ENCODE measurements at regions not wholly inside any gene's neighbourhood (a gene's known extent, or its start where the extent isn't known, plus 50 kb on each side); places are given as distances from the start of the nearest gene placed in this dataset.
"Not testable (repeated sequence)": the region's sequence is repeated elsewhere in the genome, so short reads cannot be mapped to it uniquely, and the experiment has no call there.

DNA sequence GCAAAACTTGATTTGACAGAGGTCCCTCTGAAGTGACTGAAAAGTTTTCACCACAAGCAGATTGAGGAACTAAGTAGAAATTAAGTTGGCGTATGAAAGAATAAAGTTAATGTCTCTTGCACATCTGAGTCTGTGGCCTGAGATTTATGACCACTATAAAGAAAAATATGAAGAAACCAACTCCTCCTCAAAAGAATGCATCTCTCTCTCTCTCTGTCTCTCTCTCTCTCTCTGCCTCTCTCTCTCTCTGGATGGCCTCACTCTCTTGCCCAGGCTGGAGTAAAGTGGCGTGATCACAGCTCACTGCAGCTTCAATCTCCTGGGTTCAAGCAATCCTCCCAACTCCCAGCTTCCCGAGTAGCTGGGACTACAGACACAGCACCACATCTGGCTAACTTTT, 55.2 kb downstream of the RPL22L1 start:
- DNase-seq, result no peak

DNA sequence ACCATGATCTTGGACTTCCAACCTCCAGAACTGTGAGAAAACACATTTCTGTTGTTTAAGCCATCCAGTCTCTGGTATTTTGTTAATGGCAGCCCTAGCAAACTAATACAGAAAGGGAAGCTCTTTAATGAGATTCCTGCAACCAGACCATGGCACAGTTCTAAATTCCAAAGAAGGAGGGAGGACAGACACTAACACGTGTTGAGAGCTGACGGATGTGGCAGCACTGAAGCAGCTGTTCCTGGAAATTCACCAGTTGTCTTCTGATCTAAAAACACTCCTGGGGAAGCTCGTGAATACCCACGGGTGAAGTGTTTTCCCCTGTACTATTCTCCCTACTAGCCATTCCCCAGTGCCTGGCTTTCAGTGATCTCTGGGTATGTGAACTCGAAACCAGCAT, 56.7 kb downstream of the RPL22L1 start:
- no peak for DNase-seq

DNA sequence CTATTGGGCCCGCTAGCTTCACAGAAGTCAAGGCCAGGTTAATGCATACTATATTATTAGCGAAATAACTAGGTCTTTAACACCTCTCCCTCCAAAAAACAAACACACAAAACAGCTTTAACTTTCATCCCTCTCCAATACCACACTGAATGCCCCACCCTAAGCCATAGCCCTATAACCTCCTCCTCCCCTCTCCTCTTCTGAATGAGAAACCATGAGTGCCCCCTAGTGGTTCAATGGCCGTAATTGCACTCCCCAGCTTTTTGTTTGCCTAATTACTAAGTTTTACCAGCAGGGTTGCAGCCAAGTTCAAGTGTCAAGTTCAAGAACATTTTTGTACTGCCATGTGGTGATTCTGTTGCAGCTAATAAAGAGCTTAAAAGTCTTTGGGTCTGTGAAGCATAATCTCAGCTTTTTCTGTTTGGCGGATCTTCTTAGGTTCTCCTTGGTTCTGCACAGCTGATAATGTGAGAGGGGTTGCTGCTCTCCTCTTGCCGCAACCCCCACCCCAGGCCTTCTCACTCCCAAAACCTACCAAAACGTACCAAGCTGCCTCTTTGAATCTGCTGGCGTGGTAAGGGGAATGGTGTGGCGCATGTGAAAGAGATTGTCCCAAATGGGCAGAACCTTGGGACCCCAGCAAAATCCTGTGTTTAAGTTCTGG, 57.9 kb downstream of the RPL22L1 start:
- DNase-seq, result peak; percentile 64

DNA sequence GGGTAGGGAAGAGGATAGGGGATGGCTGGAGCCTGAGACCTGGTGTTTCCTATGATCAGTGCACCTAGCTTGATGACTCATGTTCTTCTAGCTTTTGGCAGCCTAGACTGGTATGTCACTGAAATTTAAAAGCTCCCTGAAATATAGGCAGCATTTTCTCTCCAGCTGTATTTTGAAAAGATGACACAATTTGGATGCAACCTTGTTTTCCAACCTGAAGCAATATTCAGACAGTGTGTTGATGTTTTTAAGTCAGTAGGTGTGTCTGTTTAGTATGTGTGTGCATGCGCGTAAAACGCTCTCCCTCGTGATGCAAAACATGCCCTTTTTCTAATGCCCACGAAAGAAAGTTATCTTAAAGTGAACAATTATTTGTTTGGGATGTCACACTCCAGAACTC, 58.5 kb downstream of the RPL22L1 start:
- no peak for DNase-seq

DNA sequence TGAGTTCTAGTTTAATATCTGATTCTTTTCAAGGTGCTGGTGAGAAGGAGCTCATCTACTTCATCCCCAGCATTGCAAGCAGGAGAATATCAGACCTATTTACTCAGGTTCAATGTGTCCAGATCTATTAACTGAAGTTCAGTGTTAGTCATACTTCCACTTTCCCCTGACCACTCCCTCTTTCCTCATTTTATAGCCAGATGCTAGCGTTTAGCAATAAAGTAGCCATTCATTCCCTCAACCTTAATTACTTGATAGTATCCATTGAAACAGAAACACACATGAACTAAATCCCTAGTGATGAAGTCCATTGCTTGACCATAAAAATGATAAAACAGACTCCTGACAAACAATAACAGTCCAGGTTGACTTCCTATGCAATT, 60.0 kb downstream of the RPL22L1 start:
- DNase-seq, result no peak

DNA sequence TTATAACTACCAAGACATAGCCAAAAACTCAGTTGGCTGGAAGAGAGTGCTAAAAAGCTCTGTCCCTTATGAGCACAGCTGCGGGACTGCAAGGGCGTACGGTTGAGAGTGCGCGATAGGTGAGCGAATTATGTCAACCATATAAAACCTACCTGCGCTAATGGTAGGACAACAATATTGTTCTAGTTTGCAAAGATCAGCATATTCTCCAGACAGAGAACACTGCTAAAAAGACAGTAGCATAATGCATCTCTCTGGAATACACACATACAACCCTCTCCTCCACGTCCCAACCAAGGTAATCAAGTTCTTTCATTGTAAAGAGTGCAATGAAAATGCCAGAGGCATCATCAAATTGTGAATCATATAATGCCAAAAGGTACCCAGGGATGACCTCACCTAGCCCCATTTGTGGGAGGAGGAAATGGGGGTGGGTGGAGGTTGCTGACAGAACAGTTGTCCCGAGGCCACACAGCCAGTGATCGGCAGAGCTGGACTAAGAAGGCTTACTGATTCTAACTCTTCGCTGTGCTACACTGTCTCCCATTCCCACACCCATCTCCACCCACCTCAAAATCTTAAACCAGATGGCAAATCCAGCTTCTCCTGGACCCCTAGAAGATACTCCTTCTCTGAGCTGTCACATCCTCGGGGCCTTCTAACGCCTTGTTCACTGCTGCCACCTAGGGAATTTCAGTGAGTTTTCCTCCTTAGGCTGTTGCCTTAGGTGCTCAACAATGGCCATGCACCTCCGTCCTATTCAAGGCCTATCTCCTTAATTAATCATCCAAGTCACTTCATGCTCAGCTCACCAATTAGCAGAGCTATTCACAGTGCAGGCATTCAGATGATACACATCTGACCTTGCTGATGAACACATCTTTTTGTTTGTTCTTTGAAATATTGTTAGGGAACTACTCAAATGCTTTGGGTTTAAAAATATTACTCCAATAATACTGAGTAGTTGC, 60.7 kb downstream of the RPL22L1 start:
- DNase-seq, result peak; percentile 65

DNA sequence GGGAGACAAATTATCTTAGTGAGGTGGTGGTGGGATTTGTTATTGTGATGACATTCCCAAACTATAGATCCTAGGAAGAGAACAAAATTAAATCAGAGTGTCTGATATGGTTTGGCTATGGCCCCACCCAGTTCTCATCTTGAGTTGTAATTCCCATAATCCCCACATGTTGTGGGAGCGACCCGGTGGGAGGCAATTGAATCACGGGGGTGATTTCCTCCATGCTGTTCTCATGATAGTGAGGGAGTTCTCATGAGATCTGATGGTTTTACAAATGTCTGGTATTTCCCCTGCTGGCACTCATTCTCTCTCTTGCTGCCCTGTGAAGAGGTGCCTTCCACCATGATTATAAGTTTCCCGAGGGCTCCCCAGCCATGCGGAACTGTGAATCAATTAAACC, 62.0 kb downstream of the RPL22L1 start:
- no peak for DNase-seq

DNA sequence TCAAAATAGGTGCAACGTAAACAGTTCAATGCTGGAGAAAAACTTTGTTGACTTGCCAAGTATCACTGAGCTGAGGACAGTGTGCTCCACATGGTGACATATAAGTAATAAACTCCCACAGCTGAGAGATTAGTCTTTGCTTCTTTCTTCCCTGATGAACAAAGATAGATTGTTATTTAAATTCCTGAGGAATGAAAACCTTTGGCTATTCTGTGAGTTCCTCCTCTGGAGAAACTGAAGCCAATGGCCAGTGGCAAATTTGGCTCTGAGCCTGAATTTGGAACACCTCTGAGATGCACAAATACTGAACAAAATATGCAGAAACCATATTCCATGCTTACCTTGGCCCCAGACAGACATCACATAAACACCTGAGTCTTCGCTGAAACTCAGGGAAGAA, 63.3 kb downstream of the RPL22L1 start:
- no peak for DNase-seq

DNA sequence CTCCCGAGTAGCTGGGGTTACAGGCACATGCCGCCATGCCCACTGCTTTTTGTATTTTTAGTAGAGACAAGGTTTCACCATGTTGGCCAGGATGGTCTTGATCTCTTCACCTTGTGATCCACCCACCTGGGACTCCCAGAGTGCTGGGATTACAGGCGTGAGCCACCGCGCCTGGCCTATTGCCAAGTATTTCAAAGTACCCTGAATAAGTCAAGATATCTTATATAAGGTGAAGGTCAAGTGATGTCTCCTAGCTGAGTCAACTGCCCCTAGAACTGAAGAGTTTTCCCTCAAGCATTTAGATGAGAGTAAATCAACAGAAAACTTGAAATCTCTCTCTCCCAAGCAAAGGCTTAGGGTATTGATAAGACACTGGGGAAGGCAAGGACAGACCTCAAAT, 63.9 kb downstream of the RPL22L1 start:
- DNase-seq, result no peak

DNA sequence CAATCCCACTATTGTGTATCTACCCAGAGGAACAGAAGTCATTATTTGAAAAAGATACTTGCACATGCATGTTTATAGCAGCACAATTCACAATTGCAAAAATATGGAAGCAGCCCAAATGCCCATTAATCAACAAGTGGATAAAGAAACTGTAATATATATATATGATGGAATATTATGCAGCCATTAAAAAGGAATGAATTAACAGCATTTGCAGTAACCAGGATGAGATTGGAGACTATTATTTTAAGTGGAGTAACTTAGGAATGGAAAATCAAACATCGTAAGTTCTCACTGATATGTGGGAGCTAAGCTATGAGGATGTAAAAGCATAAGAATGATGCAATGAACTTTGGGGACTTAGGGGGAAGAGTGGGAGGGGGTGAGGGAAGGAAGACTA, 64.7 kb downstream of the RPL22L1 start:
- not testable (repeated sequence) for DNase-seq

DNA sequence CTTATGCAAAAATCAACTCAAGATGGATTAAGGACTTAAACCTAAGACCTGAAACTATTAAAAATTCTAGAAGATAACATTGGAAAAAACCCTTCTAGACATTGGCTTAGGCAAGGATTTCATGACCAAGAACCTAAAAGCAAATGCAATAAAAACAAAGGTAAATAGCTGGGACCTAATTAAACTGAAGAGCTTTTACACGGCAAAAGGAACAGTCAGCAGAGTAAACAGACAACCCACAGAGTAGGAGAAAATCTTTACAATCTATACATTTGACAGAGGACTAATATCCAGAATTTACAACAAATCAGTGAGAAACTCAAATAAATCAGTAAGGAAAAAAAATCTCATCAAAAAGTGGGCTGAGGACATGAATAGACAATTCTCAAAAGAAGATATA, 65.4 kb downstream of the RPL22L1 start:
- DNase-seq, result not testable (repeated sequence)

DNA sequence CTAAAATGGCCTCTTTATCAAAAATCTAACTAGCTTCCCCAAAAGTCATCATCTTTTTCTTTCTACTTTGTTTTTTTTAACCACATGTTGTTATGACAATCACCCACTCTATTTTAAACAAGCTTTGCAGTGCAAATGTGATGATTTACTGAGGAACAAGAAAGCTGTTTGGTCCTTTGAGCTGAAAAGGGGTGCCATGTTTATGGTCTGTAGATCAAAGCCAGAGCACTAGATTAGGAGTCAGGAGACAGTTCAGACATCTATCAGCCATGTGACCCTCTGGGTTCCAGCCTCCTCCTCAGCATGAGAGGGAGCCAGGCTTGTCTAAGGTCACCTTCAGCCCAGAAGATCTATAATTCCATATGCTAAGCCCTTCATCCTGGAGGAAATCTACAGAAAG, 65.9 kb downstream of the RPL22L1 start:
- no peak for DNase-seq

DNA sequence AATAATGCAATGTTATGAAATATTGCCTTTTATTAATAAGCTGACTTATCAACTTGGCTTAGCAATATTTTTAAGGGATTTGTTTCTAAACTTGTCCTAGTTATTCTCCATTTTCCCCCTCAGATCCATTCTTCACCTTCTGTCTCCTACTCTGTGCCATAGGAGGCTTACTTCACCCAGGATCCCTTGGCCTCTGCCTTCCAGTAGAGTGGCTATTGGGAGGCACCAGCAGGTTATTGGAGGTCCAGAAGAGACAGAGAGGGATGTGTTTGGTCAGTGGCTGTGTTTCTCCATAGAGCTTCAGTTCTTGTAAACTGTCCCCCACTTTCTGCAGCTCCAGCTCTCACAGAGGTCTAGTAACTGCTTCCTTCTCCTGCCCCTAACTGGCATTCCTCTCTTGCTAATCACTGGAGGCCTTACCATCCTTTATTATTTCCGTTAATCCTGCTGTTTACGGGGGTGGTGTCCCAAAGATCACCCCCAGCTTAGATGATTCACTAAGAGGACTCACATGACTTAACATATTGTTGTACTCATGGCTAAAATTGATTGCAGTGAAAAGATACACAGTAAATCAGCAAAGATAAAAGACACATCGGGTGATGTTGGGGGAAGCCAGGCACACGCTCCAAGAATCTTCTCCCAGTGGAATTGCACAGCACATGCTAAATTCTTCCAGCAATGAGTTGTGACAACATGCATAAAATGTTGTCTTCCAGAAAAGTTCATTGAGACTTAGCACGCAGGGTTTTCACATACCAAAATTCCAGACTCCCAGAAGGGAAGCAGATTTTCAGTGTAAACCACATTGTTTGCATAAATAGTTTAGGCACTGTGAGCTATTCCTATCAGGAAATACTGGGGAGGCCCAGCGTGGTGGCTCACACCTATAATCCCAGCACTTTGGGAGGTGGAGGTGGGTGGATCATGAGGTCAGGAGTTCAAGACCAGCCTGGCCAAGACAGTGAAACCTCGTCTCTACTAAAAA, 67.5 kb downstream of the RPL22L1 start:
- no peak for DNase-seq

DNA sequence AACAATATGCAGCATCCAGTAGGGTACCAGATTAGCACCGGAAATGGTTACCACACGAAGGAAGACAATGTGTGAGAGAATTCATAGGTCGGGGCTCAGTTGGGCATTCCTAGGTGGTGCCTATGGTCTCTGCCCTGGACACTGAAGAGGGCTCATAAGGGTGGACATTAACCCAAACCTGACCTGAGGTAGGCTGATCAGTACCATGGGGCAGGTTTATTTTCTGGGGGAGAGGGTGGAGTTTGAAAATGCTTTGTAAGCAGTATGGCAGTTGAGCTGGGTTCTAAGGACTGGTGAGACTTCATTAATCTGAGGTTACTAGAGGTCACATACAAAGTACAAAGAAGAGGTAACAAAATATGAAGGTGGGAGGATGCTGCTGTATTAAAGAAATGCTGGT, 68.4 kb downstream of the RPL22L1 start:
- DNase-seq, result no peak

DNA sequence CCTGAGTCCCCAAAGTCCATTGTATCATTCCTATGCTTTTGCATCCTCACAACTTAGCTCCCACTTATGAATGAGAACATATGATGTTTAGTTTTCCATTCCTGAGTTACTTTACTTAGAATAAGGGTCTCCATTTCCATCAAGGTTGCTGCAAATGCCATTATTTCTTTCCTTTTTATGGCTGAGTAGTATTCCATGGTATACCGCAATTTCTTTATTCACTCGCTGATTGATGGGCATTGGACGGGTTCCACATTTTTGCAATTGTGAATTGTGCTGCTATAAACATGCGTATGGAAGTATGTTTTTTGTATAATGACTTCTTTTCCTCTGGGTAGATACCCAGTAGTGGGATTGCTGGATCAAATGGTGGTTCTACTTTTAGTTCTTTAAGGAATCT, 69.7 kb downstream of the RPL22L1 start:
- DNase-seq, result not testable (repeated sequence)

DNA sequence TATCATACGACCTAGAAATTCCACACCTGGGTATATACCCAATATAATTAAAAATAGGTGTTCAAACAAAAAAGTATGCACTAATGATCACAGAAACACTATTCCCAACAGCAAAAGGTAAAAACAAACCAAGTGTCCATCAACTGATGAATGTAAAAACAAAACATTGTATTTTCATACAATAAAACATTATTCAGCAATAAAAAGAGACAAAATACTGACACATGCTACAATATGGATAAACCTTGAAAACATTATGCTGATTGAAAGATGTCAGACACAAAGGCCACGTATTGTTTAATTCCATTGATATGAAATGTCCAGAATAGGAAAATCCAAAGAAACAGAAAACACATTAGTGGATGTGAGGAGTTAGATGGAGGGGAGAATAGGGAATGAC, 71.0 kb downstream of the RPL22L1 start:
- DNase-seq, result no peak

DNA sequence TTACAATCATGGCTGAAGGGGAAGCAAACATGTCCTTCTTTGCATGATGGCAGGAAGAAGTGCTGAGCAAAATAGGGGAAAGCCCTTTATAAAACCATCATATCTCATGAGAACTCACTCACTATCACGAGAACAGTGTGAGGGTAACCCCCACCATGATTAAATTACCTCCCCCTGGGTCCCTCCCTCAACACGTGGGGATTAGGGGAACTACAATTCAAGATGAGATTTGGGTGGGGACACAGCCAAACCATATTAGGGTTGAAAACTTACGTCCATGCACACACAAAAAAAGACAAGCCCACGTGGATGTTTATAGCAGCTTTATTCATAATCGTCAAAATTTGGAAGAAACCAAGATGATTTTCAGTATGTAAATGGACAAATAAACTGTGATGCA, 72.3 kb downstream of the RPL22L1 start:
- no peak for DNase-seq

DNA sequence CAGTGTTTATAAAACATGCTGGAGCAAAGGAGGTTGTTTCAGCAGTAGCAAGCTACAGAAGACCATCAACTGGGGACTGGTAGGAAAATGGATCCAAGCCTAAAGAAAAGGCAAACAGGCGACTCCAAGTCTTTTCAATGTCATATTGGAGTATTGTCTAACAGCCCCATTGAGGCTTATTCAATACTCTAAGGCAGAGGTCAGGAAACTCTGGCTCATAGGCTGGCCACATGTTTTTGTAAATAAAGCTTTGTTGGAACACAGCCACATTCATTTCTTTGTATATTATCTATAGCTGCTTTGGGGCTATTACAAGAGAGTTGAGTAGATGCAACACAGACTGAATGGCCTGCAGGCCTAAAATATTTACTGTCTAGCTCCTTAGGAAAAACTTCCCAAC, 77.5 kb downstream of the RPL22L1 start:
- DNase-seq, result no peak

DNA sequence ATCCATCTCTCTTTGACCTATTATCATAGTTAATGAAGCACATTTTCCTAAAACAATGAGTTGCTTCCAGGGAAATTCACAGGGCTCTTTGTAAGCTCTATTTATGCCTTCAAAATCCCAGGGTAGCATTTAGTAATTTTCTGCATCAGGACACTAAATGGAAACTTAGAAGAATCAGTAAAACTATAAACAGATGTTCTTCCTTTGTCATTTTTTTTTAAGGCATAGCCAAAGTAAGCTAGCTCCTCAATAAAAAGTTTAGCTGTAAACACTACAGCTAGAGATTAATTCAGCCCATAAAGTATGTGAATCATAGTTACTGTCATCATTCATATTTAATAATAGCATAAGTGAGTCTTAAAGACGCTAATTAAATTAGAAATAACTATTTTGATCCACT, 79.3 kb downstream of the RPL22L1 start:
- no peak for DNase-seq

DNA sequence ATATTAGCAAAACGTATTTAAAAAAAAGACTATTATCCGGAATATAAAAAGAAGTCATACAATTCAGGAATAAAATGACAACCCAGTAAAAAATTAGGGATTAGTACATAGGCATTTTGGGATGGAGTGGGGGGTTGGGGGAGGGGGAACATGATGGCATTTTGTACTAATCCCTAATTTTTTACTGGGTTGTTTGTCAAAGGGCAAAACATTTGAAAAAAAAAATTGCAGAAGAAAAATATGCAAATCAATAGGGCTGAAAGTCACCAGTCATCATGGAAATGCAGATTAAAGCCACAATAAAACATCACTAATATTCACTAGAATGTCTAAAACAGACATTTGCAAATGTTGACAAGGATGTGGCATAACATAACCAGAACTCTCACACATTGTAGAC, 82.5 kb downstream of the RPL22L1 start:
- no peak for DNase-seq

DNA sequence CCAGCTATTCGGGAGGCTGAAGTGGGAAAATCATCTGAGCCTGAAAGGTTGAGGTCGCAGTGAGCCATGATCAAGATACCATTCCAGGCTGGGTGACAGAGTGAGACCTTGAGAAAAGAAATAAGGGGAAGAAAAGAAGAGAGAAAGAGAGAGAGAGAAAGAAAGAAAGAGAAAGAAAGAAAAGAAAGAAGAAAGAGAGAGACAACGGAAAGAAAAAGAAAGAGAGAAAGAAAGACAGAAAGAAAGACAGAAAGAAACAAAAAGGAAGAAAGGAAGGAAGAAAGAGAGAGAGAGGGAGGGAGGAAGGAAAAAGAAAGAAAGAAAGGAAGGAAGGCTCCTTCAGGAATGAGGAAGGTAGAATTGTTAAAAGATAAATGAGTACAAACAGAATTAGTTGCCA, 84.5 kb downstream of the RPL22L1 start:
- no peak for DNase-seq

DNA sequence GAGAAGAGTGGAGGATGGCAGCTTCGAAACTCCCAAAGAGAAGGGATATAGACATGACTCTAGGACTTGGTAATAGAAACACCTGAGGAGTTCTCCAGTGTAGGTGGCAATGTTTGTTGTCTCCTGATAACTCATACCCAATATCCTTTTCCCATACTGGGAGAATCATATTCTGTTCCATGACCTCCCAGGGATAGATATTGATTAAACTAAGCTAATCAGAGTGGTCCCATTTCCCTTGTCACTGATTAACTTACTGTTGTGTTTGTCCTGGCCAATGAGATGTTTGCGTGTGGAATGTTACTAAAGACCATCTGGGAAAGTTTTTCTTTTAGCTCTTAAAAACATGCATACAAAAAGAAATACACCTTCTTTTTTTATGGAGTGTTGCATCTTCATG, 85.6 kb downstream of the RPL22L1 start:
- DNase-seq, result no peak

DNA sequence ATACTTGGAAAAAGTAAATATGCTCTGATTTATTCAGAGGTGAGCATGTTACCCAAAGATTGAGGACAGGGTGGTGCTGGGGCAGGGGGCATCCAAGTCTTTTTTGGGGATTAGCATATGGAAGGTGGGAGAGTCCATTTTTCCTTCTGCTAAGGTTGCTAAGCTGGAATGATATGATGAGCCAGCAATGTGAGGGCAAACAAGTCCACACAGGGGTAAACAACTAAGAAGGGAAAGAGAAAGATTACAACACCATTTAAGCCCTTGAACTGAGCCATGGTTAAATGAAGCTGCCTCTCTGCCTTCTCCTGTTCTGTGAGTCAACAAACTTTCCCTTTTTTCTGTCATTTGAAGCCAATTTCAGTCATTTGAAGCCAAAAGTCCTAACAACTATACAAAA, 89.0 kb downstream of the RPL22L1 start:
- DNase-seq, result no peak

Data from NCI-H2171 (cell line).